ENCODE measurements at regions not wholly inside any gene's neighbourhood (a gene's known extent, or its start where the extent isn't known, plus 50 kb on each side); places are given as distances from the start of the nearest gene placed in this dataset.

GRCh38 chr7:131733604-131734003 is 177.2 kb upstream of the PODXL start:
- H2BK5ac ChIP-seq (ENCODE audit: low read length) = no peak overlapping the region
- H3K18ac ChIP-seq (ENCODE audit: low read length) = no peak overlapping the region
- H2BK120ac ChIP-seq (ENCODE audit: low read depth, low read length) = no peak overlapping the region
- H3K27ac ChIP-seq (ENCODE audit: low read depth, low read length) = no peak overlapping the region
- no peak overlapping the region for H3K9ac ChIP-seq (ENCODE audit: low read length)
- no peak overlapping the region for H3K4ac ChIP-seq (ENCODE audit: low read depth, low read length)
- no peak for DNase-seq
- no peaks in the 10 kb centered on the region for H3K79me2 ChIP-seq (ENCODE audit: control insufficient read depth, insufficient read depth, low read length)
- no peak overlapping the region for H3K4me2 ChIP-seq (ENCODE audit: low read length)
- no peak overlapping the region for H4K5ac ChIP-seq (ENCODE audit: low read length)
- H2AK5ac ChIP-seq (ENCODE audit: low read length) = no peak overlapping the region
- H3K36me3 ChIP-seq (ENCODE audit: control insufficient read depth, insufficient read depth, low read length) = no peaks in the 10 kb centered on the region
- H3K79me1 ChIP-seq (ENCODE audit: low read length) = no peaks in the 10 kb centered on the region
- no peaks in the 10 kb centered on the region for H3K4me1 ChIP-seq (ENCODE audit: control insufficient read depth, low read depth, low read length)
- H3K23ac ChIP-seq (ENCODE audit: low read length) = no peak overlapping the region
- H3K56ac ChIP-seq (ENCODE audit: low read length) = no peak overlapping the region
- no CpG with 5 or more reads among the region's 6 CpGs for WGBS (ENCODE audit: extremely low coverage, insufficient coverage, low lambda C conversion rate)
- H3K27me3 ChIP-seq (ENCODE audit: insufficient read depth, low read length, poor library complexity) = no peaks in the 10 kb centered on the region
- no peak overlapping the region for H4K8ac ChIP-seq (ENCODE audit: low read depth, low read length)
- no peak overlapping the region for H2BK15ac ChIP-seq (replicated peaks; ENCODE audit: low read depth)
- no peak overlapping the region for H3K4me3 ChIP-seq (ENCODE audit: low read length)

- H3K23ac ChIP-seq (ENCODE audit: low read length) = no peak overlapping the region
- H3K56ac ChIP-seq (ENCODE audit: low read length) = no peak overlapping the region
- H2AK5ac ChIP-seq (ENCODE audit: low read length) = no peak overlapping the region
- no peak overlapping the region for H3K4me2 ChIP-seq (ENCODE audit: low read length)
- no peak overlapping the region for H3K27ac ChIP-seq (ENCODE audit: low read depth, low read length)
- H3K4me1 ChIP-seq (ENCODE audit: control insufficient read depth, low read depth, low read length) = no peaks in the 10 kb centered on the region
- no peak overlapping the region for H4K5ac ChIP-seq (ENCODE audit: low read length)
- H3K79me2 ChIP-seq (ENCODE audit: control insufficient read depth, insufficient read depth, low read length) = no peaks in the 10 kb centered on the region
- H3K79me1 ChIP-seq (ENCODE audit: low read length) = no peaks in the 10 kb centered on the region
- no peak overlapping the region for H3K18ac ChIP-seq (ENCODE audit: low read length)
- H4K8ac ChIP-seq (ENCODE audit: low read depth, low read length) = no peak overlapping the region
- H3K9ac ChIP-seq (ENCODE audit: low read length) = no peak overlapping the region
- DNase-seq = no peak
- H3K36me3 ChIP-seq (ENCODE audit: control insufficient read depth, insufficient read depth, low read length) = no peaks in the 10 kb centered on the region
- H2BK5ac ChIP-seq (ENCODE audit: low read length) = no peak overlapping the region
- no peak overlapping the region for H3K4me3 ChIP-seq (ENCODE audit: low read length)
- H2BK15ac ChIP-seq (replicated peaks; ENCODE audit: low read depth) = no peak overlapping the region
- no peak overlapping the region for H2BK120ac ChIP-seq (ENCODE audit: low read depth, low read length)
- no peak overlapping the region for H3K4ac ChIP-seq (ENCODE audit: low read depth, low read length)
- no CpG with 5 or more reads among the region's 2 CpGs for WGBS (ENCODE audit: extremely low coverage, insufficient coverage, low lambda C conversion rate)
- H3K27me3 ChIP-seq (ENCODE audit: insufficient read depth, low read length, poor library complexity) = no peaks in the 10 kb centered on the region
These were observed 170.8 kb upstream of the PODXL start for GRCh38 chr7:131727189-131727588.

- Histone ChIP-seq H3K27ac (ENCODE audit: low read depth, low read length) (no peak overlapping the region), H3K56ac (ENCODE audit: low read length) (no peak overlapping the region), H3K4me1 (ENCODE audit: control insufficient read depth, low read depth, low read length) (no peaks in the 10 kb centered on the region), H2BK15ac (replicated peaks; ENCODE audit: low read depth) (no peak overlapping the region), H4K5ac (ENCODE audit: low read length) (no peak overlapping the region), H3K4me2 (ENCODE audit: low read length) (no peak overlapping the region), H2AK5ac (ENCODE audit: low read length) (no peak overlapping the region), H3K4ac (ENCODE audit: low read depth, low read length) (no peak overlapping the region), H3K27me3 (ENCODE audit: insufficient read depth, low read length, poor library complexity) (no peaks in the 10 kb centered on the region), H3K9ac (ENCODE audit: low read length) (no peak overlapping the region), H3K79me1 (ENCODE audit: low read length) (no peaks in the 10 kb centered on the region), H4K8ac (ENCODE audit: low read depth, low read length) (no peak overlapping the region), H3K18ac (ENCODE audit: low read length) (no peak overlapping the region), H3K4me3 (ENCODE audit: low read length) (no peak overlapping the region), H3K79me2 (ENCODE audit: control insufficient read depth, insufficient read depth, low read length) (no peaks in the 10 kb centered on the region), H3K36me3 (ENCODE audit: control insufficient read depth, insufficient read depth, low read length) (no peaks in the 10 kb centered on the region), H3K23ac (ENCODE audit: low read length) (no peak overlapping the region), H2BK120ac (ENCODE audit: low read depth, low read length) (no peak overlapping the region), H2BK5ac (ENCODE audit: low read length) (no peak overlapping the region)
- DNase-seq = no peak
- WGBS (ENCODE audit: extremely low coverage, insufficient coverage, low lambda C conversion rate) = no CpG with 5 or more reads among the region's 4 CpGs
These were observed 170.3 kb upstream of the PODXL start for GRCh38 chr7:131726686-131727085.

GRCh38 chr7:131726031-131726430 is 169.6 kb upstream of the PODXL start:
- DNase-seq = no peak
- Histone ChIP-seq H2BK5ac (ENCODE audit: low read length) (no peak overlapping the region), H2BK15ac (replicated peaks; ENCODE audit: low read depth) (no peak overlapping the region), H3K27ac (ENCODE audit: low read depth, low read length) (no peak overlapping the region), H3K79me2 (ENCODE audit: control insufficient read depth, insufficient read depth, low read length) (no peaks in the 10 kb centered on the region), H3K4me3 (ENCODE audit: low read length) (no peak overlapping the region), H3K23ac (ENCODE audit: low read length) (no peak overlapping the region), H3K27me3 (ENCODE audit: insufficient read depth, low read length, poor library complexity) (no peaks in the 10 kb centered on the region), H3K4me2 (ENCODE audit: low read length) (no peak overlapping the region), H3K4ac (ENCODE audit: low read depth, low read length) (no peak overlapping the region), H3K9ac (ENCODE audit: low read length) (no peak overlapping the region), H3K18ac (ENCODE audit: low read length) (no peak overlapping the region), H3K4me1 (ENCODE audit: control insufficient read depth, low read depth, low read length) (no peaks in the 10 kb centered on the region), H4K5ac (ENCODE audit: low read length) (no peak overlapping the region), H2AK5ac (ENCODE audit: low read length) (no peak overlapping the region), H4K8ac (ENCODE audit: low read depth, low read length) (no peak overlapping the region), H3K56ac (ENCODE audit: low read length) (no peak overlapping the region), H3K79me1 (ENCODE audit: low read length) (no peaks in the 10 kb centered on the region), H2BK120ac (ENCODE audit: low read depth, low read length) (no peak overlapping the region), H3K36me3 (ENCODE audit: control insufficient read depth, insufficient read depth, low read length) (no peaks in the 10 kb centered on the region)
- WGBS (ENCODE audit: extremely low coverage, insufficient coverage, low lambda C conversion rate) = no CpG with 5 or more reads among the region's 2 CpGs

- H3K9ac ChIP-seq (ENCODE audit: low read length) = no peak overlapping the region
- no peak for DNase-seq
- no peak overlapping the region for H2AK5ac ChIP-seq (ENCODE audit: low read length)
- no peak overlapping the region for H2BK15ac ChIP-seq (replicated peaks; ENCODE audit: low read depth)
- H2BK5ac ChIP-seq (ENCODE audit: low read length) = no peak overlapping the region
- H3K36me3 ChIP-seq (ENCODE audit: control insufficient read depth, insufficient read depth, low read length) = no peaks in the 10 kb centered on the region
- H4K5ac ChIP-seq (ENCODE audit: low read length) = no peak overlapping the region
- H3K4me3 ChIP-seq (ENCODE audit: low read length) = no peak overlapping the region
- H3K23ac ChIP-seq (ENCODE audit: low read length) = no peak overlapping the region
- no peaks in the 10 kb centered on the region for H3K27me3 ChIP-seq (ENCODE audit: insufficient read depth, low read length, poor library complexity)
- H3K4ac ChIP-seq (ENCODE audit: low read depth, low read length) = no peak overlapping the region
- H2BK120ac ChIP-seq (ENCODE audit: low read depth, low read length) = no peak overlapping the region
- no CpG with 5 or more reads among the region's 4 CpGs for WGBS (ENCODE audit: extremely low coverage, insufficient coverage, low lambda C conversion rate)
- no peaks in the 10 kb centered on the region for H3K79me2 ChIP-seq (ENCODE audit: control insufficient read depth, insufficient read depth, low read length)
- no peak overlapping the region for H4K8ac ChIP-seq (ENCODE audit: low read depth, low read length)
- no peak overlapping the region for H3K18ac ChIP-seq (ENCODE audit: low read length)
- H3K27ac ChIP-seq (ENCODE audit: low read depth, low read length) = no peak overlapping the region
- H3K4me1 ChIP-seq (ENCODE audit: control insufficient read depth, low read depth, low read length) = no peaks in the 10 kb centered on the region
- no peaks in the 10 kb centered on the region for H3K79me1 ChIP-seq (ENCODE audit: low read length)
- no peak overlapping the region for H3K56ac ChIP-seq (ENCODE audit: low read length)
- no peak overlapping the region for H3K4me2 ChIP-seq (ENCODE audit: low read length)
These were observed 168.4 kb upstream of the PODXL start for GRCh38 chr7:131724776-131725345.

GRCh38 chr7:131723926-131724325 is 167.5 kb upstream of the PODXL start:
- Histone ChIP-seq H3K56ac (ENCODE audit: low read length) (no peak overlapping the region), H3K79me1 (ENCODE audit: low read length) (no peaks in the 10 kb centered on the region), H3K4ac (ENCODE audit: low read depth, low read length) (no peak overlapping the region), H3K4me3 (ENCODE audit: low read length) (no peak overlapping the region), H4K8ac (ENCODE audit: low read depth, low read length) (no peak overlapping the region), H2AK5ac (ENCODE audit: low read length) (no peak overlapping the region), H4K5ac (ENCODE audit: low read length) (no peak overlapping the region), H3K4me1 (ENCODE audit: control insufficient read depth, low read depth, low read length) (no peaks in the 10 kb centered on the region), H3K9ac (ENCODE audit: low read length) (no peak overlapping the region), H2BK120ac (ENCODE audit: low read depth, low read length) (no peak overlapping the region), H3K27me3 (ENCODE audit: insufficient read depth, low read length, poor library complexity) (no peaks in the 10 kb centered on the region), H2BK5ac (ENCODE audit: low read length) (no peak overlapping the region), H3K79me2 (ENCODE audit: control insufficient read depth, insufficient read depth, low read length) (no peaks in the 10 kb centered on the region), H3K23ac (ENCODE audit: low read length) (no peak overlapping the region), H3K18ac (ENCODE audit: low read length) (no peak overlapping the region), H3K4me2 (ENCODE audit: low read length) (no peak overlapping the region), H2BK15ac (replicated peaks; ENCODE audit: low read depth) (no peak overlapping the region), H3K27ac (ENCODE audit: low read depth, low read length) (no peak overlapping the region), H3K36me3 (ENCODE audit: control insufficient read depth, insufficient read depth, low read length) (no peaks in the 10 kb centered on the region)
- DNase-seq = peak; percentile 55
- no CpG with 5 or more reads among the region's 6 CpGs for WGBS (ENCODE audit: extremely low coverage, insufficient coverage, low lambda C conversion rate)

Data from mesendoderm (in vitro differentiated cells).